Nephron progenitor cell (in vitro differentiated cells): ENCODE measurements at regions not wholly inside any gene's neighbourhood (a gene's known extent, or its start where the extent isn't known, plus 50 kb on each side); places are given as distances from the start of the nearest gene placed in this dataset.
"Not testable (repeated sequence)": the region's sequence is repeated elsewhere in the genome, so short reads cannot be mapped to it uniquely, and the experiment has no call there.

Source experiments
- DNase-seq: peaks from one replicate; pipeline ENCODE4 v3.0.0; 2021
- H3K27ac Mint-ChIP-seq: 2 replicates; pipeline ENCODE4 v1.8.0; 2021; ENCODE audit warnings: mild to moderate bottlenecking, moderate library complexity, mixed read lengths
- H3K27me3 Mint-ChIP-seq: 2 replicates; pipeline ENCODE4 v1.8.0; 2021; ENCODE audit warnings: mild to moderate bottlenecking, low read depth, mixed read lengths; ENCODE audit not compliant: poor library complexity
- H3K36me3 Mint-ChIP-seq: 2 replicates; pipeline ENCODE4 v1.8.0; 2021; ENCODE audit warnings: low read depth, mixed read lengths
- H3K4me1 Mint-ChIP-seq: 2 replicates; pipeline ENCODE4 v1.8.0; 2021; ENCODE audit warnings: mixed read lengths
- H3K4me3 Mint-ChIP-seq: 2 replicates; pipeline ENCODE4 v1.8.0; 2021; ENCODE audit warnings: mild to moderate bottlenecking, moderate library complexity, mixed read lengths
- H3K9me3 Mint-ChIP-seq: 2 replicates; pipeline ENCODE4 v1.8.0; 2021; ENCODE audit warnings: mild to moderate bottlenecking, moderate library complexity, mixed read lengths

DNA sequence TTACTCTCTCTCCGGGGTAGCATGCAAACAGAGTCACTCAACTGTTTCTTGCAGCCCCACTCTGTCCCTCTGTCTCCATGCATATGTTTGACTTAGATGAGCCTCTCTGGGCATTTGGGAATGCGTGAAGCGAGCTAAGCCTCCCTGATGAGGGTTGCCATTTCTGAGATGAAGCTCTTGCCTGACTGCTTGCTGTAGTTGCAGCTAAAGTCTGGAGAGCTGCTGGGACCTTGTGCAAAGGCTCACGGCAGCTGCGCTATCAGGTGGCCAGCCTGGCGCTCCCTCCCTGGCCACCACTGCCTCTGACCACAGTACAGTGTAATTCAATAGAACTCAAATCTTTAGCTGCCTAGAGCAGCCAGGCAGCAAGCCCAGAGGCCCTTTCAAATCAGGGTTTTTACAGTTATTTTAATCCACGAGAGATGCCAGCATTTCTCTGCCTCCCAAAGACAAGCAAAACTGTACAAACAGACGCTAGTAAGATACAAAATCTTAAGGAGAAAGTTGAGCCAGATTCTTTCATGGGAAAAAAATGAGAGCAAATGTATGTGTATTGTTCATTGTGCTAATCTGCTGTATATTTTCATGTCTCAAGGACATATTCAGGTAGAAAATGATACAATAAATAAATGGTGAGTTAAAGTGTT, 694.6 kb downstream of the PRIM2 start:
- not testable (repeated sequence) for H3K27ac Mint-ChIP-seq, DNase-seq, H3K27me3 Mint-ChIP-seq, H3K4me3 Mint-ChIP-seq, H3K36me3 Mint-ChIP-seq, H3K4me1 Mint-ChIP-seq
- peaks cover 58% of the 10 kb centered on the region for H3K9me3 Mint-ChIP-seq

DNA sequence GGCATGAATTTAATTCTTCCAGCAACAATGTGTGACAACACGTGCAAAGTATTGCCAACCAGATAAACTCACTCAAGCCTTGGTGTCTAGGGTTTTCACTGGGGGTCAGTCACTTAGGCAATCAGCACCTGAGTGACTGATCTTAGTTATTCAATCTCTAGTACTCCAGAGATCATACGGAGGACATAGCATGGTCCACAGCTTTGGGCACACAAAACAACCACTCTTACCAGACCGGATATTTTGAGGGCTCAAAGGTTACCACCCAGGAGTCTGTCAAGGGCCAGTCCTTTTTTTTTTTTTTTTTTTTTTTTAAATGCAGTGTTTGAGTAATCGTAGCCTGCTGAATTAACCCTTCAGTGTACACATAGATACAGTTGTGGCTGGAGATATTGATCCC, 699.2 kb downstream of the PRIM2 start:
- H3K27ac Mint-ChIP-seq, H3K27me3 Mint-ChIP-seq, H3K36me3 Mint-ChIP-seq, DNase-seq, H3K4me1 Mint-ChIP-seq, H3K4me3 Mint-ChIP-seq: not testable (repeated sequence)
- peaks cover 70% of the 10 kb centered on the region for H3K9me3 Mint-ChIP-seq

DNA sequence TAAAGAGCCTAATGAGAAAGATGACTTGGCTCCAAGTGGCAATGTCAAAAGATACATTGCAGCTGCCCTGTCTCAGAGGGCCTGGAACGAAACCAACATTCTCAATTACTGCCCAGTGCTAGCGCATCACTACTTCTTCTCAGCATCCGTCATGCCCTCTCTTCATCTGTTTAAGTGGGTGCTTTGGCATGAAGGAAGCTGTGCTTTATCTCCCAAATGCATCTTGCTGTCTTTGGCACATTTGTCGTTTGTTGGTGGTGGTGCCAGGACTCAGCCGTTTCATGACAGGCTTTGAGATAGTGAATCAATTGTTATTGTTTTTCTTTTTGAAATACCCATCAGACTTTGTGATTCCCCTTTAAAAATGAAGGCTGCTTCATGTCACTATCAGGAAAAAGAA, 710.8 kb downstream of the PRIM2 start:
- H3K4me1 Mint-ChIP-seq, H3K36me3 Mint-ChIP-seq, DNase-seq: not testable (repeated sequence)

DNA sequence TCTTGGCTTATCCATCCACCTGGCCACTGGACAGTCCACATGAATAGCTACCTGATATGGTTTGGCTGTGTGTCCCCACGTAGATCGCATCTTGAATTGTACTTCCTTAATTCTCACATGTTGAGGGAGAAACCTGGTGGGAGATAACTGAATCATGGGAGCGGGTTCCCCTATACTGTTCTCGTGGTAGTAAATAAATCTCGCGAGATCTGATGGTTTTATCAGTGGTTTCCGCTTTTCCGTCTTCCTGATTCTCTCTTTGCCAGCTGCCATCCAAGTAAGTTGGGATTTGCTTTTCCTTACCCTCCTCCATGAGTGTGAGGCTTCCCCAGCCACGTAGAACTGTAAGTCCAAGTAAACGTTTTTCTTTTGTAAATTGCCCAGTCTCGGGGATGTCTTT, 720.8 kb downstream of the PRIM2 start:
- peaks cover 52% of the 10 kb centered on the region for H3K9me3 Mint-ChIP-seq
- not testable (repeated sequence) for DNase-seq, H3K27me3 Mint-ChIP-seq, H3K4me3 Mint-ChIP-seq, H3K36me3 Mint-ChIP-seq, H3K27ac Mint-ChIP-seq, H3K4me1 Mint-ChIP-seq

More for the DNA sequence above, 710.8 kb downstream of the PRIM2 start:
- not testable (repeated sequence) for H3K27me3 Mint-ChIP-seq, H3K4me3 Mint-ChIP-seq, H3K27ac Mint-ChIP-seq
- peaks cover 43% of the 10 kb centered on the region for H3K9me3 Mint-ChIP-seq

DNA sequence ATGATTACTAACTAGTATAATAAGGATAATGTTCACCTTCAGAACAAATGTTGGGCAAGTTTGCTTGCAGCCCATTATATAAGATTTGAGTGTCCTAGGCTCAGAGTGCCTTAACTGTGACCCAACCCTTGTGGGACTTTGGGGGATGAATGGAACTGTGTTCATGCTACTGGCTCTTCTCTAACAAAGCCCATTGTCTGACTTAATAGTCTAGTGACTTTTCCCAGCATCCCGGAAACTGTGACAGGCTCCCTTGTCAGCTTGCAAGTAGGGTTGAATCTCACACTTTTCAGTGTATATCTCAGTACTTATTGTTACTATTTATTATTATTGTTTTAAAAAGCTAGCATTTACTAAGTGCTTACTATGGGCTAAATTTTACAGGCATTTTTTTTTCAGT, 729.2 kb downstream of the PRIM2 start:
- not testable (repeated sequence) for H3K27ac Mint-ChIP-seq, H3K27me3 Mint-ChIP-seq, DNase-seq, H3K4me1 Mint-ChIP-seq, H3K36me3 Mint-ChIP-seq, H3K4me3 Mint-ChIP-seq
- H3K9me3 Mint-ChIP-seq: peaks cover 38% of the 10 kb centered on the region

DNA sequence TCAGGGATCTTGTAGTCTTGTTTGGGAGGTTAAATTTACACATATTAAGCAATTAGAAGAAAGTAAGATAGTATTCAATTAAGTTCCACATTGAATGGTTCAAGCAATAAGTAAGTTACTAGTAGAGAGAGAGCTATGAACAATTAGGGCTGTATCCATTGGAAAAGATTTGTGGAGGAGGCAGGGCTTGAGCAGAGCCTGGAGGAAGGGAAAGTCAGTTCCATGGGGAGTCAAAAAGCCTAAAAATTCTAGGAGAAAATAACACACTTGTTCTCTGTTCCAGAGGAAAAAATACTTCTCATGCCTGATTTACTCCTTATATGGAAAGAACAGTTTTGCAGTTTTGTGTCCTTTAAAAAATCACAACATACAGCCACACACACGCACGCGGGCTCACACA, 730.0 kb downstream of the PRIM2 start:
- not testable (repeated sequence) for H3K4me1 Mint-ChIP-seq, H3K27ac Mint-ChIP-seq, H3K36me3 Mint-ChIP-seq, H3K27me3 Mint-ChIP-seq, DNase-seq, H3K4me3 Mint-ChIP-seq
- H3K9me3 Mint-ChIP-seq: peaks cover 43% of the 10 kb centered on the region

DNA sequence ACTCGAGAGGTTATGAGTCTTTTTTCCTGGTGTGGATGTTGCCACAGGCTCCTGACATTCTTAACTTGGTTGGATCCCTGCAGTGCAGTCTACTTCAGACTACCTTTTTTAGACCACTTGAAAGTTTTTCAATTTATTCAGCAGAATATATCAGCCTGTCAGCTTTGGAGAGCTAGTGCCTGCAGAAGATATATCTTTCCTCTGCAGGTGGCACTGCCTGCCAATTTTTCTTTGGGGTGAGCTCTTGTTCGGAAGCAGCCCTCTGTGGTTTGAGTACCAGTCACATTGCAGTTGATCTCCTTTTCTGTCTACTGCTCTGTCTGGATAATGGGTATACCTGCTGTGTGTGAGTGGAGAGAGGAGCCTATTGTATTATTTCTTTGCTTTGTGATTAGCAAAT, 730.4 kb downstream of the PRIM2 start:
- H3K27ac Mint-ChIP-seq, DNase-seq, H3K27me3 Mint-ChIP-seq, H3K36me3 Mint-ChIP-seq, H3K4me1 Mint-ChIP-seq, H3K4me3 Mint-ChIP-seq: not testable (repeated sequence)
- peaks cover 43% of the 10 kb centered on the region for H3K9me3 Mint-ChIP-seq

DNA sequence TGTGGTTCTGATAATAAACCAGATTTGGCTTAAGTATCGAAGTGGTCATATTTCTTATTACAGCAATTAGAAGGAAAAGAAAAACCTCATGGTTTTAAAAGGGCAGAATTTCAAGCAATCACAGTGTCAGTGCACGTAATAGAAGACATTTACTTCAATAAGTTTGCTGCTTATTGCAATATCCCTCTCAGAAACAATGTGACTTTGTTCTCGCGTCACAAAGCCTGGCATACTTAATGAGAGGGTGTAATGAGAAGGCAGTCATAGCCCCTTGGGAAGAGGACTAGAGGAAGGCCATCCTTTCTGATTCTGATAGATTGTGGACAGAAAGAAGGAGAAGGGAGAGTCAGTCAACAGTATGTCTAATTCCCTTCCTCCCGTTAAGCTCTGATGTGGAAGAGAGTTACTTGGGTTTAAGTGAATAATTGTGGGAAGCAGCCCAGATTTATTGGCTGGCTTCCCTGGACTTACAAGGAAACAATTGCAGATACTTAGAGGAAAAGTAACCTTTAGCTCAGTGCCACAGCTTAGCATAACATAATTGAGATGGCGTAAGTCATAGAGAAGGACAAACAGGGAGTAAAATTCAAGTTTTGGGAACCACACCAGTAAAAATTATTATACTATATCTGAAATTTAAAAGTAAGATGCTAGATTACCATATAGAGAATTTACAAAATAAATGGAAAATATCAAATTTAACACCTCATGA, 738.2 kb downstream of the PRIM2 start:
- not testable (repeated sequence) for H3K27me3 Mint-ChIP-seq, H3K4me3 Mint-ChIP-seq, H3K36me3 Mint-ChIP-seq, H3K4me1 Mint-ChIP-seq, H3K27ac Mint-ChIP-seq, DNase-seq
- H3K9me3 Mint-ChIP-seq: peaks cover 68% of the 10 kb centered on the region

DNA sequence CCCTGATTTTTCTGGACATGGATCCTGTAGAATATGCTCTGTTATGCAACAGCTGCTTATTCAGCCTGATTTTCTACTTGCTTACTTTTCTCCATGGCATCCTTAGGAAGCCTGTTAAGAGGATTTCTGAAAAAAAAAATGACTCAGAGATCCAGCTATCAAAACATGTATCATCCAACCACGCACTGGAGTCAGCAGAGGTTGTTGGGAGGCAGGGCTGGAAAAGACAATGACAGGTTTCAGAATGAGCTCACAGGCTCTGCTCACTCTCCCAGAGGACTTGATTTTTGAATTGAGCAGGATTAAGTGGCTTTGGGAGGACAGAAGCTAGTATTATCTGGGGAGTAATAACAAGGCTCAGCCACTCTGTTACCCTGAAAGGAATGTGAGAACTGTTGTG, 742.3 kb downstream of the PRIM2 start:
- H3K4me3 Mint-ChIP-seq, H3K4me1 Mint-ChIP-seq, H3K27ac Mint-ChIP-seq, H3K36me3 Mint-ChIP-seq, H3K27me3 Mint-ChIP-seq, DNase-seq: not testable (repeated sequence)
- H3K9me3 Mint-ChIP-seq: peaks cover 59% of the 10 kb centered on the region

DNA sequence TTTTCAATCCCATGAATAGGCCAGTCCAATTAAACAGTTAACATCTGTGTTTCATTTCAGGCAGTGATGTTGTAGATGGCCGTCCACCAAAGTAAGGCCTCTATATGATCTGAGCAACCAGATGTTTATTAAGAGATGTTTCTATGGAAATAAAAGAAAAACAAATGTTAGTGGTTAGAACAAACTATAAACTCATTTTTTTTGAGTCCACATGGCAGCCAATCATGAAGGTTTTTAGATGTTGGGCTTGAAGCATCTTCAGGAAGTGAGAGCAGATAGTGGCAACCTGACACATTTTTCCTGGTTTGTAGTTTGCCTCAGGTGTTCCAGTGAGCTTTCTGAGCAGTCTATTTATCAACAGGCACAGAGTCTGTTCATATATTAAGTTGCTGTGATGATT, 746.1 kb downstream of the PRIM2 start:
- H3K36me3 Mint-ChIP-seq, H3K27ac Mint-ChIP-seq, H3K4me1 Mint-ChIP-seq, H3K27me3 Mint-ChIP-seq, DNase-seq, H3K4me3 Mint-ChIP-seq: not testable (repeated sequence)
- peaks cover 52% of the 10 kb centered on the region for H3K9me3 Mint-ChIP-seq

DNA sequence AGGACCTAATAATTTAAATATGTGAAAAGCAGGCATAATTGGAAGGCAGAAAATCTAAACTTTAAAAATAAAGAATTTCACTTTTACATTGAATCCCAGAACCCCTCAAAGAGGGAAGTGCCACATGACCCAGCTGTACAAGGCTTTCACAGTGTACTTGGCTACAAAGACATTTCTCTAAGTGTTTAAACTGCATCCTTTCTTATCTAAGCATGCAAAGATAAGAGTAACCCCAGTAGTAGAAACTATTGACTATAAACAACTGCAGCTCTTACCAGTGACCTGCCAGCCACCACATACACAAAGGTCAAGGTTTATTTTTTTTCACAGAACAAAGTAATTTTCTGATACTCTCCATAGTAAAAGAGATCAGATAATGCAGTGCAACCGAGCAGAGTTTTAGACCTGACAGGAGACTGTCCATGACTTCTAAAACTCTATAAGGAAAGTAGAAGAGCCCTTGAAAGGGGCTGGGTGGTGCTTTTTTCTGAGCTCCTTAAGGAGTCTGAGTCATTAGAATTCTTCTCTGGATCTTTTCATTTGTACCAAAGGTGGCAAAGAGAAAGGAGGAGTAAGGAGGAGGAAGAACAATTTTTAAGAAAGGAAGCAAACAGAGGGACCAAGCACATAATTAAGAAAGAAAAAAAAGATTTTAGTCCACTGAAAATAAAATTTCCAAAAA, 750.6 kb downstream of the PRIM2 start:
- not testable (repeated sequence) for H3K4me1 Mint-ChIP-seq, H3K4me3 Mint-ChIP-seq, H3K36me3 Mint-ChIP-seq, DNase-seq, H3K27ac Mint-ChIP-seq, H3K27me3 Mint-ChIP-seq
- peaks cover 45% of the 10 kb centered on the region for H3K9me3 Mint-ChIP-seq
